HG03159 (cell line): ENCODE measurements at regions not wholly inside any gene's neighbourhood (a gene's known extent, or its start where the extent isn't known, plus 50 kb on each side); places are given as distances from the start of the nearest gene placed in this dataset.

Experiments
- ATAC-seq: cut with Tn5 transposase; IDR thresholded peaks from one replicate; pipeline ENCODE4 v1.9.1; 2021; ENCODE audit warnings: mild to moderate bottlenecking, moderate library complexity; ENCODE audit not compliant: unreplicated experiment

GRCh38 chr18:61949946-61950345, 57.1 kb upstream of the RNF152 start:
- no peak for ATAC-seq

GRCh38 chr18:61948846-61949438, 56.1 kb upstream of the RNF152 start:
- ATAC-seq: no peak

- no peak for ATAC-seq
Observed at GRCh38 chr18:61948281-61948741, 55.5 kb upstream of the RNF152 start.

GRCh38 chr18:61946449-61946848, 53.6 kb upstream of the RNF152 start:
- no peak for ATAC-seq

- no peak for ATAC-seq
Observed at GRCh38 chr18:61943175-61943964, 50.6 kb upstream of the RNF152 start.
